ENCODE measurements at regions not wholly inside any gene's neighbourhood (a gene's known extent, or its start where the extent isn't known, plus 50 kb on each side); places are given as distances from the start of the nearest gene placed in this dataset.
"Not testable (repeated sequence)": the region's sequence is repeated elsewhere in the genome, so short reads cannot be mapped to it uniquely, and the experiment has no call there.

DNA sequence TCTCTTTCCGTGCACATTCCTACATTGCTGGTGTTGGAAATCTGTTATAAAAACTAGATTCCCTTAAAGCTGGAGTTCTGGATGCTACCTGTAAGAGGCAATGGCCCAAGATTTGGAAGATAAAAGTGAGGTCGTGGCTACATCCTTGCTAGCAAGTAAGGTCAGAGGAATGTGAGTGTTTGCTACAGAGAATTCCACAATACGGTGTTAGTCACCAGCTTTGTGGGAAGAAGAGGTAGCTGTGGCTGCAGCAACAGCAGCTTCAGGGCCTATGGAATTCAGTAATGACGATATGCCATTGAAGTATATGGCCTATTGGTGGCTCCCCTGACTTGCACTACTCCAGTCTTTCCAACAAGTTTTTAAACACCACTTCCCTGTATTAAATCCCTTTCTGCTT, 227.7 kb upstream of the TMEM260 start:
- TF ChIP-seq, protein P1, sequence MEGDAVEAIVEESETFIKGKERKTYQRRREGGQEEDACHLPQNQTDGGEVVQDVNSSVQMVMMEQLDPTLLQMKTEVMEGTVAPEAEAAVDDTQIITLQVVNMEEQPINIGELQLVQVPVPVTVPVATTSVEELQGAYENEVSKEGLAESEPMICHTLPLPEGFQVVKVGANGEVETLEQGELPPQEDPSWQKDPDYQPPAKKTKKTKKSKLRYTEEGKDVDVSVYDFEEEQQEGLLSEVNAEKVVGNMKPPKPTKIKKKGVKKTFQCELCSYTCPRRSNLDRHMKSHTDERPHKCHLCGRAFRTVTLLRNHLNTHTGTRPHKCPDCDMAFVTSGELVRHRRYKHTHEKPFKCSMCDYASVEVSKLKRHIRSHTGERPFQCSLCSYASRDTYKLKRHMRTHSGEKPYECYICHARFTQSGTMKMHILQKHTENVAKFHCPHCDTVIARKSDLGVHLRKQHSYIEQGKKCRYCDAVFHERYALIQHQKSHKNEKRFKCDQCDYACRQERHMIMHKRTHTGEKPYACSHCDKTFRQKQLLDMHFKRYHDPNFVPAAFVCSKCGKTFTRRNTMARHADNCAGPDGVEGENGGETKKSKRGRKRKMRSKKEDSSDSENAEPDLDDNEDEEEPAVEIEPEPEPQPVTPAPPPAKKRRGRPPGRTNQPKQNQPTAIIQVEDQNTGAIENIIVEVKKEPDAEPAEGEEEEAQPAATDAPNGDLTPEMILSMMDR (IDR thresholded peaks at IDR 0.05) = no peak
- Mint-ChIP-seq H3K27me3 (ENCODE audit: low read depth) (peaks cover 2% of the 10 kb centered on the region), H3K4me1 (ENCODE audit: low read depth) (no peaks in the 10 kb centered on the region), H3K36me3 (ENCODE audit: low read depth) (peaks cover 7% of the 10 kb centered on the region), H3K27ac (ENCODE audit: unreplicated experiment) (no peak overlapping the region), H3K4me3 (ENCODE audit: unreplicated experiment) (no peak overlapping the region), H3K9me3 (ENCODE audit: low read depth) (peaks cover 16% of the 10 kb centered on the region)
- no peak for DNase-seq (ENCODE audit: low spot score)

DNA sequence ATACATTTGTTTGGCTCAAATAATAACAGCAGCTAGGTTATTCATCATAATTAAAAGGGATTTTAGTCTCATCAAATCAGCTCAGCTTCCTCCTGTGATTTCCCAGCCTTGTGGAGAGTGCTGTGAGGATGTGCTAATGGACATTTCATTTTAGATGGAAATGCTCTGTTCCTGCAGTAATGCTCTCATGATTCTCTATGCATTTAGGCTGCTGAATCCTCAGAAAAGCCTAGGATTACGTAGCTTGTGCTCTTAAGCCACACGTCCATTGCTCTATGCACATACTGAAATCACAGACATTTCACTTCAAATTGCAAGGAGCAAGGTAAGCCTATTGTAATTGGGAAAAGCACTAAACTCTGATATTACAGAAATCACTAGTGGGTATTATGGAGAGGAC, 226.6 kb upstream of the TMEM260 start:
- no peak overlapping the region for H3K27ac Mint-ChIP-seq (ENCODE audit: unreplicated experiment)

DNA sequence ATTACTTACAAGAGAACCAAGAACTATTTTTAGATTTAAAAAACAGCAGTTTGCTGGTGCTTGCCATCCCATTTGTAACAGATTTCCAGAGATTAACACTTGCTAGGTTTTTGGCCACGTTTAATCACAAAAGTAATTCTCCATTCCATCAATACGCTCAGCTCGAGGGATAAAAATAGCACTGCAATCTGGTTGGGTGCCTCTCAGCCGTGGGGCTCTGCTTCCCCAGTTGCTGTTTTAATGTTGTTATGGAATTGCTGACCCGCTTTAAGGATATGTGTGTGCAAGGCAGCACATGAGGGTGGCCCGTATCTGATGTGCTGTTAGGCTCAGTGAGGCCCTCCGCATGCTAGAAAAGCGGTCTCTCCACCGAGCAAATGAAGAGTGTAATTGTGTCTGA, 222.2 kb upstream of the TMEM260 start:
- H3K27ac Mint-ChIP-seq (ENCODE audit: unreplicated experiment) = no peak overlapping the region
- H3K27me3 Mint-ChIP-seq (ENCODE audit: low read depth) = peaks cover 10% of the 10 kb centered on the region
- DNase-seq (ENCODE audit: low spot score) = no peak
- TF ChIP-seq, protein P1 (IDR thresholded peaks at IDR 0.05) = no peak
- no peaks in the 10 kb centered on the region for H3K36me3 Mint-ChIP-seq (ENCODE audit: low read depth)
- peaks cover 5% of the 10 kb centered on the region for H3K9me3 Mint-ChIP-seq (ENCODE audit: low read depth)
- no peaks in the 10 kb centered on the region for H3K4me1 Mint-ChIP-seq (ENCODE audit: low read depth)
- no peak overlapping the region for H3K4me3 Mint-ChIP-seq (ENCODE audit: unreplicated experiment)

More for the DNA sequence above, 226.6 kb upstream of the TMEM260 start:
- Mint-ChIP-seq H3K27me3 (ENCODE audit: low read depth) (peaks cover 2% of the 10 kb centered on the region), H3K4me3 (ENCODE audit: unreplicated experiment) (no peak overlapping the region), H3K36me3 (ENCODE audit: low read depth) (peaks cover 7% of the 10 kb centered on the region), H3K9me3 (ENCODE audit: low read depth) (peaks cover 16% of the 10 kb centered on the region), H3K4me1 (ENCODE audit: low read depth) (no peaks in the 10 kb centered on the region)
- TF ChIP-seq, protein P1 (IDR thresholded peaks at IDR 0.05) = no peak
- DNase-seq (ENCODE audit: low spot score) = no peak

DNA sequence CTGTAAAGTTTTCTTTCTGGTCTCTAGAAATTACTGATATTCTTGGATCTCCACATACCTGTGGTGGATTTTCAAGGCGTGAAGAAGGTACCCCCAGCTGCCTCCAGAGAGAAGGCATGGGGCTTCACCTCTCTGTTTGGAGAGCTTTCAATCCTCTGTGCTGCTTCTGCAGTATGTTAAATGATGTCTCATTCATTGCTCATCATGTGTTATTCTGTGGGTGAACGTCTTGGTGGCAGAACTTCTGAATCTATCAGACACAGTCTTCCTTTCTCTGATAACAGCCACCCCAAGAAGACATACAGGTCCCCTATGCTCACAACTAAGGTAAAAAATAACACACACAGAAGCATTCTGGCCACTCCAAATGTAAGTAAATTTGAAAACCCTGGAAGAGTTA, 221.3 kb upstream of the TMEM260 start:
- H3K36me3 Mint-ChIP-seq (ENCODE audit: low read depth) = peaks cover 3% of the 10 kb centered on the region
- no peak overlapping the region for H3K27ac Mint-ChIP-seq (ENCODE audit: unreplicated experiment)
- H3K9me3 Mint-ChIP-seq (ENCODE audit: low read depth) = peaks cover 5% of the 10 kb centered on the region
- H3K4me3 Mint-ChIP-seq (ENCODE audit: unreplicated experiment) = no peak overlapping the region
- no peaks in the 10 kb centered on the region for H3K4me1 Mint-ChIP-seq (ENCODE audit: low read depth)
- TF ChIP-seq, protein P1 (IDR thresholded peaks at IDR 0.05) = no peak
- no peak for DNase-seq (ENCODE audit: low spot score)
- H3K27me3 Mint-ChIP-seq (ENCODE audit: low read depth) = peaks cover 14% of the 10 kb centered on the region

DNA sequence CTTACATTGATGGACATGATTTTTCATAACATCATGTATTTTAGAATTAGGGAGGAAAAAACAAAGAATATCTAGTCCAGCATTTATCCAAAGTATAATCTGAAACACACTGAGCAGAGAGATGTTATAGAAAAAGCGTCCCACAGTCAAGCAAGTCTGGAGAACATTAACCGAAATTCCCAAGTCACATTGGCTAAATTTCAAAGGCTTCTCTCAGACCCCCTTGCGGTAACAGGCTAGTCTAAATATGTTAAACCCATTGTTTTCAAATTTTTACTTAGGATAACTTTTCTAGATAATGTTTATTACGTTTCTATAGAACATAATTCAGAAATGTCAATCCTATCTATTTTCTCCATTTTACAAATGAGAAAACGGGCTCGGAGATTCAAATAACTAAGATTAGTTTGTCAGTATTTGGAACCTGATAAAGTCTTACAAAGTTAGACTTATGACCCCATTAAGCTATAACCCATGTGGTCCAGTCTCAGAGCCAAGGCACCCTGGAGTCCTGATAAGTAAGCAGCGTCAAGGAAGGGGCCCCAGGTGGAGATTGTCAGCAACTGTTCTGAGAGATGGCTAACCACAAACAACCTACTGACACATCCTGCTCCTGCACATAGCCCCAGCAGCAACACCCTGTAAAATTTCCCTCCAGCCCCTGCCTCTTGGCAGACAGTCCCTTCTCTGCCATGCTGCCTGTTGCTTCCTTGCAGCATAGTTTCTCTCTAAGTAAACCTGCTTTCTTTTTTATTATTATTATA, 220.6 kb upstream of the TMEM260 start:
- Mint-ChIP-seq H3K4me3 (ENCODE audit: unreplicated experiment) (no peak overlapping the region), H3K36me3 (ENCODE audit: low read depth) (peaks cover 4% of the 10 kb centered on the region), H3K27me3 (ENCODE audit: low read depth) (peaks cover 18% of the 10 kb centered on the region), H3K4me1 (ENCODE audit: low read depth) (no peaks in the 10 kb centered on the region), H3K9me3 (ENCODE audit: low read depth) (peaks cover 8% of the 10 kb centered on the region), H3K27ac (ENCODE audit: unreplicated experiment) (no peak overlapping the region)
- no peak for DNase-seq (ENCODE audit: low spot score)
- TF ChIP-seq, protein P1 (IDR thresholded peaks at IDR 0.05) = no peak

DNA sequence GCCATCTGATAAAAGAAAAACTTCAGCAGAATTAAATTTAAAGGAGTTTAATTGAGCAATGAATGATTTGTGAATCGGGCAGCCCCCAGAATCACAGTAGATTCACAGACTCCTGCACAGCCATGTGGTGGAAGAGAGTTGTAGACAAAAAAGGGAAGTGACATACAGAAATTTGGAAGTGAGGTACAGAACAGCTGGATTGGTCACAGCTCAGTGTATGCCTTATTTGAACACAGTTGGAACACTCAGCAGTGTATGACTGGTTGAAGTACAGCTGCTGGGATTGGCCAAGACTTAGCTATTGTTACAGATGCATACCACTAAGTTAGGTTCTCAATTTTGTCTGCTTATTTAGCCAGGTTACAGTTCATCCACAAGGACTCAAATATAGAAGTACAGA, 213.9 kb upstream of the TMEM260 start:
- not testable (repeated sequence) for H3K4me1 Mint-ChIP-seq (ENCODE audit: low read depth); H3K4me3 Mint-ChIP-seq (ENCODE audit: unreplicated experiment); DNase-seq (ENCODE audit: low spot score); H3K36me3 Mint-ChIP-seq (ENCODE audit: low read depth); H3K27ac Mint-ChIP-seq (ENCODE audit: unreplicated experiment)
- Mint-ChIP-seq H3K9me3 (ENCODE audit: low read depth) (peaks cover 13% of the 10 kb centered on the region), H3K27me3 (ENCODE audit: low read depth) (peaks cover 28% of the 10 kb centered on the region)
